Activated CD8-positive, alpha-beta memory T cell treated with anti-CD3 and anti-CD28 coated beads, Interleukin-2, amount 50 U/mL, for 1 hour (primary cell): ENCODE measurements at regions not wholly inside any gene's neighbourhood (a gene's known extent, or its start where the extent isn't known, plus 50 kb on each side); places are given as distances from the start of the nearest gene placed in this dataset.

Experiments
- DNase-seq: peaks from one replicate; pipeline ENCODE4 v3.0.0-alpha.2; 2020; ENCODE audit errors: extremely low read depth

GRCh38 chrX:69305333-69306062 lies 140.2 kb upstream of the PJA1 start:
- DNase-seq = no peak

- DNase-seq = no peak
Observed at GRCh38 chrX:69303231-69303630, 138.0 kb upstream of the PJA1 start.

- no peak for DNase-seq
Observed at GRCh38 chrX:69299951-69300714, 134.9 kb upstream of the PJA1 start.

GRCh38 chrX:69299285-69299684 lies 134.0 kb upstream of the PJA1 start:
- DNase-seq = no peak

- DNase-seq = no peak
Observed at GRCh38 chrX:69298466-69299140, 133.3 kb upstream of the PJA1 start.

- DNase-seq = no peak
Observed at GRCh38 chrX:69297506-69297905, 132.3 kb upstream of the PJA1 start.

- DNase-seq = no peak
Observed at GRCh38 chrX:69293776-69294601, 128.7 kb upstream of the PJA1 start.

- no peak for DNase-seq
Observed at GRCh38 chrX:69291116-69291515, 125.9 kb upstream of the PJA1 start.

- DNase-seq = no peak
Observed at GRCh38 chrX:69290292-69290691, 125.0 kb upstream of the PJA1 start.

GRCh38 chrX:69289793-69290123 lies 124.5 kb upstream of the PJA1 start:
- no peak for DNase-seq

- DNase-seq = no peak
Observed at GRCh38 chrX:69289046-69289792, 124.0 kb upstream of the PJA1 start.

- DNase-seq = no peak
Observed at GRCh38 chrX:69287095-69287494, 121.8 kb upstream of the PJA1 start.

- no peak for DNase-seq
Observed at GRCh38 chrX:69286565-69286906, 121.3 kb upstream of the PJA1 start.

- DNase-seq = peak; percentile 7
Observed at GRCh38 chrX:69285881-69286564, 120.8 kb upstream of the PJA1 start.

GRCh38 chrX:69285401-69285877 lies 120.2 kb upstream of the PJA1 start:
- DNase-seq = no peak

GRCh38 chrX:69284491-69284890 lies 119.2 kb upstream of the PJA1 start:
- DNase-seq = no peak

- no peak for DNase-seq
Observed at GRCh38 chrX:69282893-69283690, 117.8 kb upstream of the PJA1 start.

- DNase-seq = no peak
Observed at GRCh38 chrX:69280933-69281332, 115.7 kb upstream of the PJA1 start.

GRCh38 chrX:69279234-69279633 lies 114.0 kb upstream of the PJA1 start:
- no peak for DNase-seq
